ENCODE measurements at regions not wholly inside any gene's neighbourhood (a gene's known extent, or its start where the extent isn't known, plus 50 kb on each side); places are given as distances from the start of the nearest gene placed in this dataset.

DNA sequence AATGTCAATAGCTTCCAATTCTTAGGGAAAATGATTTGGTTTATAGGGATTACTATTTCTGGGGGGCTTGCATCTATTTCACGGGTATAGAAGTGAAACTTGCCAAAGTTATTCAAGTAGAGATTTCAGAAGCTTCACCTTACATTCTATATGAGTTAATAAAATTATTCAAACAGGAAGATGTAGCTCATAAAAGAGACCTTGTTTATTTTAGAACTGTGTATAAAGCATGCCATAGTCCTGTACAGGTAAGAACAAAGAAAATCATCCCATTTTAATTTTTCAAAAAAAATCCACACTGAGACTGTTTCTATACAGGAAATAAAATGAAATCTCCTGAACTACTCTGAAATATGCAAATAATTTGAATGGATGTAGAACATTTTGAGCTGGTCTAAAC, 834.7 kb downstream of the TRHDE start:
- Histone ChIP-seq H3K9ac (ENCODE audit: low read depth in 1 of 2, low read length in 2 of 2) (no peak overlapping the region), H3K4me1 (ENCODE audit: control insufficient read depth in 4 of 4, insufficient read depth in 4 of 4, low read length in 3 of 4) (peaks cover 1 to 4% (median 3%) of the 10 kb centered on the region in 4 donors), H3K27ac (ENCODE audit: low read depth in 1 of 2, low read length in 2 of 2) (no peak overlapping the region), H3K4me3 (ENCODE audit: low read depth in 1 of 3, low read length in 3 of 3) (no peak overlapping the region), H3K27me3 (ENCODE audit: control insufficient read depth in 4 of 4, insufficient read depth in 4 of 4, low read length in 3 of 4) (no peaks in the 10 kb centered on the region), H3K9me3 (ENCODE audit: control insufficient read depth in 4 of 4, low read length in 3 of 4) (no peaks in the 10 kb centered on the region), H3K36me3 (ENCODE audit: control insufficient read depth in 4 of 4, insufficient read depth in 3 of 4, low read depth in 1 of 4, low read length in 3 of 4) (no peaks in the 10 kb centered on the region)
- TF ChIP-seq SP1 (IDR thresholded peaks at IDR 0.05) (no peak), NR2F2 (IDR thresholded peaks at IDR 0.05) (no peak), TAF1 (conservative IDR thresholded peaks at IDR 0.05) (no peak), GABPA (IDR thresholded peaks at IDR 0.05 in 1 of 2, conservative IDR thresholded peaks at IDR 0.05 in 1 of 2) (no peak), RAD21 (IDR thresholded peaks at IDR 0.05) (no peak), YY1 (IDR thresholded peaks at IDR 0.05) (no peak), HNF4A (conservative IDR thresholded peaks at IDR 0.05) (no peak), JUND (IDR thresholded peaks at IDR 0.05) (no peak)
- TF ChIP-seq, protein P1, sequence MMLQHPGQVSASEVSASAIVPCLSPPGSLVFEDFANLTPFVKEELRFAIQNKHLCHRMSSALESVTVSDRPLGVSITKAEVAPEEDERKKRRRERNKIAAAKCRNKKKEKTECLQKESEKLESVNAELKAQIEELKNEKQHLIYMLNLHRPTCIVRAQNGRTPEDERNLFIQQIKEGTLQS (IDR thresholded peaks at IDR 0.05), result no peak
- TF ChIP-seq, protein P2, sequence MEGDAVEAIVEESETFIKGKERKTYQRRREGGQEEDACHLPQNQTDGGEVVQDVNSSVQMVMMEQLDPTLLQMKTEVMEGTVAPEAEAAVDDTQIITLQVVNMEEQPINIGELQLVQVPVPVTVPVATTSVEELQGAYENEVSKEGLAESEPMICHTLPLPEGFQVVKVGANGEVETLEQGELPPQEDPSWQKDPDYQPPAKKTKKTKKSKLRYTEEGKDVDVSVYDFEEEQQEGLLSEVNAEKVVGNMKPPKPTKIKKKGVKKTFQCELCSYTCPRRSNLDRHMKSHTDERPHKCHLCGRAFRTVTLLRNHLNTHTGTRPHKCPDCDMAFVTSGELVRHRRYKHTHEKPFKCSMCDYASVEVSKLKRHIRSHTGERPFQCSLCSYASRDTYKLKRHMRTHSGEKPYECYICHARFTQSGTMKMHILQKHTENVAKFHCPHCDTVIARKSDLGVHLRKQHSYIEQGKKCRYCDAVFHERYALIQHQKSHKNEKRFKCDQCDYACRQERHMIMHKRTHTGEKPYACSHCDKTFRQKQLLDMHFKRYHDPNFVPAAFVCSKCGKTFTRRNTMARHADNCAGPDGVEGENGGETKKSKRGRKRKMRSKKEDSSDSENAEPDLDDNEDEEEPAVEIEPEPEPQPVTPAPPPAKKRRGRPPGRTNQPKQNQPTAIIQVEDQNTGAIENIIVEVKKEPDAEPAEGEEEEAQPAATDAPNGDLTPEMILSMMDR (IDR thresholded peaks at IDR 0.05; ENCODE audit: low read depth, low read length, missing input control), result no peak
- TF ChIP-seq, protein P3, sequence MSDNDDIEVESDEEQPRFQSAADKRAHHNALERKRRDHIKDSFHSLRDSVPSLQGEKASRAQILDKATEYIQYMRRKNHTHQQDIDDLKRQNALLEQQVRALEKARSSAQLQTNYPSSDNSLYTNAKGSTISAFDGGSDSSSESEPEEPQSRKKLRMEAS (IDR thresholded peaks at IDR 0.05), result no peak
- TF ChIP-seq, protein P4, sequence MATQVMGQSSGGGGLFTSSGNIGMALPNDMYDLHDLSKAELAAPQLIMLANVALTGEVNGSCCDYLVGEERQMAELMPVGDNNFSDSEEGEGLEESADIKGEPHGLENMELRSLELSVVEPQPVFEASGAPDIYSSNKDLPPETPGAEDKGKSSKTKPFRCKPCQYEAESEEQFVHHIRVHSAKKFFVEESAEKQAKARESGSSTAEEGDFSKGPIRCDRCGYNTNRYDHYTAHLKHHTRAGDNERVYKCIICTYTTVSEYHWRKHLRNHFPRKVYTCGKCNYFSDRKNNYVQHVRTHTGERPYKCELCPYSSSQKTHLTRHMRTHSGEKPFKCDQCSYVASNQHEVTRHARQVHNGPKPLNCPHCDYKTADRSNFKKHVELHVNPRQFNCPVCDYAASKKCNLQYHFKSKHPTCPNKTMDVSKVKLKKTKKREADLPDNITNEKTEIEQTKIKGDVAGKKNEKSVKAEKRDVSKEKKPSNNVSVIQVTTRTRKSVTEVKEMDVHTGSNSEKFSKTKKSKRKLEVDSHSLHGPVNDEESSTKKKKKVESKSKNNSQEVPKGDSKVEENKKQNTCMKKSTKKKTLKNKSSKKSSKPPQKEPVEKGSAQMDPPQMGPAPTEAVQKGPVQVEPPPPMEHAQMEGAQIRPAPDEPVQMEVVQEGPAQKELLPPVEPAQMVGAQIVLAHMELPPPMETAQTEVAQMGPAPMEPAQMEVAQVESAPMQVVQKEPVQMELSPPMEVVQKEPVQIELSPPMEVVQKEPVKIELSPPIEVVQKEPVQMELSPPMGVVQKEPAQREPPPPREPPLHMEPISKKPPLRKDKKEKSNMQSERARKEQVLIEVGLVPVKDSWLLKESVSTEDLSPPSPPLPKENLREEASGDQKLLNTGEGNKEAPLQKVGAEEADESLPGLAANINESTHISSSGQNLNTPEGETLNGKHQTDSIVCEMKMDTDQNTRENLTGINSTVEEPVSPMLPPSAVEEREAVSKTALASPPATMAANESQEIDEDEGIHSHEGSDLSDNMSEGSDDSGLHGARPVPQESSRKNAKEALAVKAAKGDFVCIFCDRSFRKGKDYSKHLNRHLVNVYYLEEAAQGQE (IDR thresholded peaks at IDR 0.05), result no peak
- 83% methylated on average over 1 of the region's 1 CpG for WGBS
- no peak for DNase-seq (ENCODE audit: low spot score)

DNA sequence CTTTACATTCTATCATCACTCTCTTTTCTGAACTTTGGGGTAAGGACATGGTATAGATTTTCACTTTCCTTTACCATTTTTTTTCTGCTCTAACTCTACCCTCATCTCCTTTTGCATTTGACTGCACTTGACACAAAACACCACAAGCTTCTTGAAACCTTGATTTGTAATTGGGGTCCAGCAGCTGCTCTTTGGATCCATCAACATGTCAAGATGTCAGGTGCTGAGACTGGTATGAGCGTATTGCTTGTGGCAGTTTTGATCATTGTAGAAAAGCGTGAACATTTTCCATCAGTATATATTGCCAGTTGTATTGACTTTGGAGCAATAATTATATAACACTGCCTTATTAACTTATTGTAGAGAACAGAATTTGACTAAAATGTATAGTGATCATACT, 838.6 kb downstream of the TRHDE start:
- Histone ChIP-seq H3K9ac (ENCODE audit: low read depth in 1 of 2, low read length in 2 of 2) (no peak overlapping the region), H3K4me1 (ENCODE audit: control insufficient read depth in 4 of 4, insufficient read depth in 4 of 4, low read length in 3 of 4) (peaks cover 2 to 11% (median 4%) of the 10 kb centered on the region in 4 donors), H3K27me3 (ENCODE audit: control insufficient read depth in 4 of 4, insufficient read depth in 4 of 4, low read length in 3 of 4) (no peaks in the 10 kb centered on the region), H3K9me3 (ENCODE audit: control insufficient read depth in 4 of 4, low read length in 3 of 4) (no peaks in the 10 kb centered on the region), H3K27ac (ENCODE audit: low read depth in 1 of 2, low read length in 2 of 2) (no peak overlapping the region), H3K4me3 (ENCODE audit: low read depth in 1 of 3, low read length in 3 of 3) (no peak overlapping the region), H3K36me3 (ENCODE audit: control insufficient read depth in 4 of 4, insufficient read depth in 3 of 4, low read depth in 1 of 4, low read length in 3 of 4) (no peaks in the 10 kb centered on the region)
- TF ChIP-seq FOXA1 (IDR thresholded peaks at IDR 0.05), result no peak
- TF ChIP-seq, protein P2 (IDR thresholded peaks at IDR 0.05; ENCODE audit: low read depth, low read length, missing input control), result no peak
- no peak for TF ChIP-seq RXRA (IDR thresholded peaks at IDR 0.05)
- TF ChIP-seq JUND (IDR thresholded peaks at IDR 0.05), result no peak
- TF ChIP-seq SP1 (IDR thresholded peaks at IDR 0.05), result no peak
- no peak for TF ChIP-seq GABPA (IDR thresholded peaks at IDR 0.05 in 1 of 2, conservative IDR thresholded peaks at IDR 0.05 in 1 of 2)
- TF ChIP-seq HNF4G (IDR thresholded peaks at IDR 0.05), result no peak
- no peak for TF ChIP-seq YY1 (IDR thresholded peaks at IDR 0.05)
- TF ChIP-seq, protein P5, sequence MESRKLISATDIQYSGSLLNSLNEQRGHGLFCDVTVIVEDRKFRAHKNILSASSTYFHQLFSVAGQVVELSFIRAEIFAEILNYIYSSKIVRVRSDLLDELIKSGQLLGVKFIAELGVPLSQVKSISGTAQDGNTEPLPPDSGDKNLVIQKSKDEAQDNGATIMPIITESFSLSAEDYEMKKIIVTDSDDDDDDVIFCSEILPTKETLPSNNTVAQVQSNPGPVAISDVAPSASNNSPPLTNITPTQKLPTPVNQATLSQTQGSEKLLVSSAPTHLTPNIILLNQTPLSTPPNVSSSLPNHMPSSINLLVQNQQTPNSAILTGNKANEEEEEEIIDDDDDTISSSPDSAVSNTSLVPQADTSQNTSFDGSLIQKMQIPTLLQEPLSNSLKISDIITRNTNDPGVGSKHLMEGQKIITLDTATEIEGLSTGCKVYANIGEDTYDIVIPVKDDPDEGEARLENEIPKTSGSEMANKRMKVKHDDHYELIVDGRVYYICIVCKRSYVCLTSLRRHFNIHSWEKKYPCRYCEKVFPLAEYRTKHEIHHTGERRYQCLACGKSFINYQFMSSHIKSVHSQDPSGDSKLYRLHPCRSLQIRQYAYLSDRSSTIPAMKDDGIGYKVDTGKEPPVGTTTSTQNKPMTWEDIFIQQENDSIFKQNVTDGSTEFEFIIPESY (IDR thresholded peaks at IDR 0.05), result no peak
- TF ChIP-seq, protein P1 (IDR thresholded peaks at IDR 0.05), result no peak
- TF ChIP-seq TAF1 (conservative IDR thresholded peaks at IDR 0.05), result no peak
- no peak for TF ChIP-seq NR2F2 (IDR thresholded peaks at IDR 0.05)
- WGBS, result 96% methylated on average over 2 of the region's 2 CpGs
- no peak for DNase-seq (ENCODE audit: low spot score)
